Peyer's patch (tissue), 4 donors: ENCODE measurements at regions not wholly inside any gene's neighbourhood (a gene's known extent, or its start where the extent isn't known, plus 50 kb on each side); places are given as distances from the start of the nearest gene placed in this dataset.

ENCODE experiments used
- CTCF ChIP-seq, 6 experiments: fragments of 450-650 bp in 4 of 6; fragments of 200-600 bp in 2 of 6; sonication (generic) in 1 of 6; IDR thresholded peaks; one replicate each; pipeline ENCODE4 v1.5.1; 2017 to 2019; ENCODE audit warnings: antibody characterized with exemption in 6 of 6, mild to moderate bottlenecking in 3 of 6, moderate library complexity in 1 of 6
- POLR2A ChIP-seq, 2 donors: fragments of 450-650 bp; IDR thresholded peaks; one replicate each; pipeline ENCODE4 v1.5.1; 2017; ENCODE audit warnings: antibody characterized with exemption in 2 of 2, mild to moderate bottlenecking in 2 of 2, moderate library complexity in 2 of 2

DNA sequence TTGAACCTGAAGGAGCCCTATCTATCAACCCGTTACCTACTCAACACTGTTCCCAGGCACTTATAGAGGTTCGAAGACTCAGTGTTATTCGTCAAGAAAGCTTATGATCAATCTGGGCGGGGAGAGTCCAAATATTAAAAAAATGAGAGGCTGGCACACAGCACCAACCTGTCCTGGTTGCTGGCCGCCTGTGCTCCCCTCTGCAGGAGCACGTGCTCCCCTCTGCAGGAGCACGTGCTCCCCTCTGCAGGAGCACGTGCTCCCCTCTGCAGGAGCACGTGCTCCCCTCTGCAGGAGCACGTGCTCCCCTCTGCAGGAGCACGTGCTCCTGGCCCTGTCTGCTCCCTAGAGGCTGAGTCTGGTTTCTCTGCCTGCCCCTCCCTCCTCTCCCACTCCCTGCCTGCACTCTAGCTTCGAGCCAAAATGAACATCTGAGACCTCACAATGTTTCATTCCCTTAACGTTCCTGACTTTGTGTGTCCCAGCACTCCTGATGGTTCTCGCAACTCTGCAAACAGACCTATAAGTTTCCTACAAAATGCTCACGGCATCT lies 614.0 kb upstream of the ID2 start:
- TF ChIP-seq CTCF (IDR thresholded peaks at IDR 0.05) (no peak), POLR2A (IDR thresholded peaks at IDR 0.05) (no peak)
